GM12892 (cell line): ENCODE measurements at regions not wholly inside any gene's neighbourhood (a gene's known extent, or its start where the extent isn't known, plus 50 kb on each side); places are given as distances from the start of the nearest gene placed in this dataset.

Experiments
- POLR2A ChIP-seq: IDR thresholded peaks from 2 replicates; pipeline ENCODE4 v1.6.1; 2011; ENCODE audit warnings: low read depth, low read length, control low read depth
- POLR2AphosphoS5 ChIP-seq: IDR thresholded peaks from 2 replicates; pipeline ENCODE4 v1.6.1; 2011; ENCODE audit warnings: low read depth, low read length, control low read depth

DNA sequence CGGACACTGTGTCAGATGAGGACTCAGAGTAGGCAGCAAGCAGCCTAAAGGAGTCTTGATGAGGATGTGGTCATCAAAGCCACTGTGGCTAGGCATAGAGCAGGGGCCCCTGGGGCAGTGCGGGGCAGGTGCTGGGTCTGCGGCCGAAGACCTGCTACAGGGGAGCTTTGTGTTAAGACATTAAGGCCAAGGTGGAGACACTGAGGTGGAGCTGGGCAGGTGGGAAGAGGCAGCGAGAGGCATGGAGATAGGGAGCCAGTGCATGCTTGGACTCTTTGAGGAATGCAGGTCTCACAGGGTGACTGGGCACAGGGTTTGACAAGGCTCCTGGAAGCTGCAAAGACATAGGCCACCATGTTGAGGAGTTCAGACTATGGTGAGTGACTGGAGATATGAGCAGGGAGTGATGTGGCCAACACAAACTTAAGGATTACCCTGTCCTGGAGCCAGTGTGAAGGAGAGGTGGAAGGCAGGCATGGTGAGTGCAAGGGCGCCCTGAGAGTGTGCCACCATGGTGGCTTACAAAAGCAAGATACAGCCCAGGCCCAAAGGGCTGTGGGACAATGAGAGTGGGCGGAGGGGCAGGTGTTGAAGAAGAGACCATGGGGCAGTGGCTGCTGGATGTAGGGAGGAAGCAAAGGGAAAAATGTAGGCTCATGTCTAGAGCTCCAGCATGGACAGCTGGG, 450.9 kb upstream of the HS6ST1 start:
- TF ChIP-seq POLR2A (no peak), POLR2AphosphoS5 (no peak)
